ENCODE measurements at regions not wholly inside any gene's neighbourhood (a gene's known extent, or its start where the extent isn't known, plus 50 kb on each side); places are given as distances from the start of the nearest gene placed in this dataset.

GRCh38 chr7:156559001-156559400 is 81.6 kb upstream of the RNF32 start:
- intact Hi-C loops (cut with DNase I), result no loop called here
- Histone ChIP-seq H3K4me3 (no peak overlapping the region), H3K36me3 (no peaks in the 10 kb centered on the region), H3K9me3 (no peaks in the 10 kb centered on the region), H3K4me1 (no peaks in the 10 kb centered on the region), H3K27me3 (ENCODE audit: low read depth) (no peaks in the 10 kb centered on the region), H3K27ac (no peak overlapping the region)
- DNase-seq (no peak), ATAC-seq (no peak)
- no peak for TF ChIP-seq CTCF (IDR thresholded peaks at IDR 0.05)

- intact Hi-C loops (cut with DNase I), result no loop called here
- H3K9me3 ChIP-seq, result no peaks in the 10 kb centered on the region
- DNase-seq, result no peak
- no peak for ATAC-seq
- H3K36me3 ChIP-seq, result no peaks in the 10 kb centered on the region
- no peaks in the 10 kb centered on the region for H3K4me1 ChIP-seq
- TF ChIP-seq CTCF (IDR thresholded peaks at IDR 0.05), result no peak
- H3K27ac ChIP-seq, result no peak overlapping the region
- no peak overlapping the region for H3K4me3 ChIP-seq
- no peaks in the 10 kb centered on the region for H3K27me3 ChIP-seq (ENCODE audit: low read depth)
Observed at GRCh38 chr7:156558198-156558597, 82.4 kb upstream of the RNF32 start.

GRCh38 chr7:156556083-156556482 is 84.5 kb upstream of the RNF32 start:
- no peak for ATAC-seq
- H3K4me1 ChIP-seq, result no peaks in the 10 kb centered on the region
- DNase-seq, result no peak
- TF ChIP-seq CTCF (IDR thresholded peaks at IDR 0.05), result no peak
- no peaks in the 10 kb centered on the region for H3K9me3 ChIP-seq
- no peaks in the 10 kb centered on the region for H3K27me3 ChIP-seq (ENCODE audit: low read depth)
- no peak overlapping the region for H3K27ac ChIP-seq
- no peaks in the 10 kb centered on the region for H3K36me3 ChIP-seq
- intact Hi-C loops (cut with DNase I), result no loop called here
- no peak overlapping the region for H3K4me3 ChIP-seq

- Histone ChIP-seq H3K4me3 (no peak overlapping the region), H3K36me3 (no peaks in the 10 kb centered on the region), H3K27ac (no peak overlapping the region), H3K4me1 (no peaks in the 10 kb centered on the region), H3K27me3 (ENCODE audit: low read depth) (no peaks in the 10 kb centered on the region), H3K9me3 (no peaks in the 10 kb centered on the region)
- intact Hi-C loops (cut with DNase I), result no loop called here
- ATAC-seq (no peak), DNase-seq (no peak)
- TF ChIP-seq CTCF (IDR thresholded peaks at IDR 0.05), result no peak
Observed at GRCh38 chr7:156554488-156554887, 86.1 kb upstream of the RNF32 start.

GRCh38 chr7:156549636-156550035 is 90.9 kb upstream of the RNF32 start:
- H3K27me3 ChIP-seq (ENCODE audit: low read depth), result no peaks in the 10 kb centered on the region
- no peaks in the 10 kb centered on the region for H3K4me1 ChIP-seq
- no peaks in the 10 kb centered on the region for H3K36me3 ChIP-seq
- DNase-seq (no peak), ATAC-seq (no peak)
- H3K9me3 ChIP-seq, result no peaks in the 10 kb centered on the region
- TF ChIP-seq CTCF (IDR thresholded peaks at IDR 0.05), result no peak
- no peak overlapping the region for H3K27ac ChIP-seq
- intact Hi-C loops (cut with DNase I), result no loop called here
- H3K4me3 ChIP-seq, result no peak overlapping the region

Data from lower lobe of right lung (tissue), 2 donors.